Occipital lobe (tissue), 1 donor: ENCODE measurements at regions not wholly inside any gene's neighbourhood (a gene's known extent, or its start where the extent isn't known, plus 50 kb on each side); places are given as distances from the start of the nearest gene placed in this dataset.
"Not testable (repeated sequence)": the region's sequence is repeated elsewhere in the genome, so short reads cannot be mapped to it uniquely, and the experiment has no call there.

ENCODE experiments used
- DNase-seq: peaks from one replicate; lab custom pipeline; 2025; lab: John Stamatoyannopoulos, UW

- not testable (repeated sequence) for DNase-seq
Measured at GRCh38 chr5:163874912-163875311, 369.5 kb downstream of the MAT2B start.

- DNase-seq = no peak
Measured at GRCh38 chr5:163877865-163878264, 372.4 kb downstream of the MAT2B start.

DNA sequence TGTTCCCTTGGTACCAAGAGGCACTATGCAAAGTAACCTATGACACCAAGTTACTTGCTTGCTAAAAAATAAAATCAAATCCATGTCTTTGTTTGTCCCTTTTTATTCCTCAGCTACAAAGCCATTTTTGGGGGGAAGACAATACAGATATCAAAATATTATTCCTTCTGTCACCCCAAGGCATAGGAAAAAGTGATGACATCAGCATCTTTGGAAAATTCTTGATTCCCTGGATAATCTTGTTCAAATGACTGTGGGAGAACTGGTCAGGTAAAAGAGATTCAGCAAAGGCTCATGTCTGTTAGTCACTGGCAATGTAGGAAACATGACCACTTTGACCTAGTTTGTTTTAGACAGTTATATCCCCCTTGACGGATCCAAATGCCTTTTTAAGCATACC is 373.1 kb downstream of the MAT2B start:
- DNase-seq = no peak

GRCh38 chr5:163880302-163880701 is 374.9 kb downstream of the MAT2B start:
- DNase-seq = no peak

DNA sequence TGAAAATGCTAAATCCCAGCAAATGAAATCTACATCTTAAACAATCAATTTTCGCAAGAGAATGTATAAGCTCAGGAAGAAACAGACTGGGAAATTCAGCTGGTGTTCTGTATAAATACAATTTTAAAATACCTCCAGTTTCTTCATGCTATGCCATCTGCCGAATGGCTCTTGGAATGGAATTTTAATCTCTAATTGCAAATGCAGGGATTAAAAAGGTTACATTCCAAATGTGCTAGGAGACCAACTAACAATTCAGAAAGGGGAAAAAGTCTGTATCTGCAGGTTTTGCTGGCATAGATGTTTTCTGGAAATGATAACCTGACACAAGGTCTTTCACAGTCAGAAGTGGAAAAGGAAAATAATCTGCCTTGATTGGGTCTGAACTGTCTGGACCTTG is 379.7 kb downstream of the MAT2B start:
- no peak for DNase-seq

DNA sequence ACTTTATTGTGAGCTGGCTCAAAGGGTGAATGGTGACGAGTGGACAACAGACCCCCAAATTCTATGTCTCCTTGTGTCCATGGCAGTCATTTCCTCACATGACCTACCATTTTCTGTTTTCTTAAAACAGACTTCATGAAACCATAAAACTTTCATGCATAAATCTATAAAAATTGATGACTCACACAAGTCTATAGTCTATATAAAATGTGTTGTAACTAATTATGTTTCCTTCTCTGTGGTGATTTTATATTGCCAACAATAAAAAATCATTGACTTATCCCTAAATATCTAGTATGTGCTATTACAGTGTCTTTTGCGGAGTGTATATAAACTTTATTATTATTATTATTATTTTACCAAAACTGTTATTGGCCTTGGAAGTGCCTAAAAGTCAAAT is 382.4 kb downstream of the MAT2B start:
- no peak for DNase-seq

GRCh38 chr5:163888366-163888765 is 382.9 kb downstream of the MAT2B start:
- no peak for DNase-seq

DNA sequence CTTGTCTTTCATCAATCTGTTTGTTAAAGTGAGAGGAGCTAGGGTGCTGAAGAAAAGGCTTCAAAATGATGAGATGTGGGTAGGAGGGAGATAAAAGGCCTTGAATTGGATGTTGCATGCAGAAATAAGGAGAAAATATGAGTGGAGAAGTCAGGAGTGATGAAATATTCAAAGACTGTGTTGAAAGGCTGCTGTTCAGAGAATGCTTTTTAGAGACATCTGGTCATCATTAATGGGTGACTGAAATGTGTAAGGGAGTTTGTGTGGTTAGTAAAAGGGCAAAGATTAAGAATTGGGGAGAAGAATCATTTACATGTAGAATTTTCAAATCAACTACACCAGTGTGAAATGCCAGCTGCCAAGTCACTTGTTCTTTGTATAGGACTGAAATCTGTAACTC is 383.9 kb downstream of the MAT2B start:
- no peak for DNase-seq

- no peak for DNase-seq
Measured at GRCh38 chr5:163890261-163890660, 384.8 kb downstream of the MAT2B start.

DNA sequence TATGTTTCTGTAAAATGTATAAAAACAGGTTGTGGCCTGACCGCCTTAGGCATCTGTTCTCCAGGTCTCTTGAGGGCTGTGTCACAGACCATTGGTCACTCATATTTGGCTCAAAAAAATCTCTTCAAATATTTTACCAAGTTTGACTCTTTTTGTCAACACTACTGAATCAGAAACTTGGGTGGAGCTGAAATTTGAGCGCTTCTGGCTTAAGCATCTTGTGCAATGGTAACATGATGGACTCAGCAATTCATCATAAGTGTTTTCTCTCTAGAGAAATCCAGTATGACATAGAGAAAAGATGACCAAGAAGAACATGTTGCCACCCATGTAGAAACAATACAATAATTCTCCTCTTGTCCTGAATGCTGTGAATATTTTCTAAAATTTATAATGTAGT is 387.9 kb downstream of the MAT2B start:
- DNase-seq = no peak

- no peak for DNase-seq
Measured at GRCh38 chr5:163894645-163895044, 389.2 kb downstream of the MAT2B start.

DNA sequence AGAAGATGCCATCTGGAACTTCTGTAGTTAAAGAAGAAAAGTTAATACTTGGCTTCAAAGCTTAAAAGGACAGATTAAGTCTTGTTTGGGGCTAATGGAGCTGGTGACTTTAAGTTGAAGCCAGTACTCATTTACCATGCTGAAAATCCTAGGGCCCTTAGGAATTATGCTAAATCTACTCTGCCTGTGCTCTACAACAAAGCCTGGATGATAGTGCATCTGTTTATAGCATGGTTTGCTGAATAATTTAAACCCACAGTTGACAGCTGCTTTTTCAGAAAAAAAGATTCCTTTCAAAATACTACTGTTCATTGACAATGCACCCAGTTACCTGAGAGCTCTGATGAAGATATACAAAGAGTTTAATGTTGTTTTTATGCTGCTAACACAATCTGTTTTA is 393.5 kb downstream of the MAT2B start:
- no peak for DNase-seq

DNA sequence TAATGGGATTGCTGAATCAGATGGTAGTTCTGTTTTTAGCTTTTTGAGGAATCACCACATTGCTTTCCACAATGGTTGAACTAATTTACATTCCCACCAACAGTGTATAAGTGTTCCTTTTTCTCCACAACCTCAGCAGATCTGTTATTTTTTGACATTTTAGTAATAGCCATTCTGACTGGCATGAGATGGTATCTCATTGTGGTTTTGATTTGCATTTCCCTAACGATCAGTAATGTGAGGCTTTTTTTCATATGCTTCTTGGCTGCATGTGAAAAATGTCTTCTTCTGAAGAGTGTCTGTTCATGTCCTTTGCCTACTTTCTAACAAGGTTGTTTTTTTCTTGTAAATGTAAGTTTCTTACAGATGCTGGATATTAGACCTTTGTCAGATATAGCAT is 402.4 kb downstream of the MAT2B start:
- not testable (repeated sequence) for DNase-seq

DNA sequence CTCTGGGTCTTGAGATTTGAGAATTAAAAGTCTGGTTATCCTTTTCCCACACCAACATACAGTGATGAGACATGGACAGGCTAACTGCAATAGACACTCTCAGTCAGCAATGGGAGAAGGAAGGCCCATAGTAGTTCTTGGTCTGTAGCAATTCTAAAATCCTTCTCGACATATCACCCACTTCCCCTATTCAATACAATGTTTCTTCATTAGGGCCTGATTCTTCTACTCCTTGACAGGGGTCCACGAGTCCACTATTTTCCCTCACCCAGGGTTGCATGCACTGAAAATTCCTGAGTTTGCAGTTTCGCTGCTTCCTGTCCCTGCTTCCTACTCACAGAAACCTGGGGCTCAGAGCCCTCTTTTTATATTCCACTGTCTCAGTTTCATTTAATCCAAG is 402.8 kb downstream of the MAT2B start:
- no peak for DNase-seq

GRCh38 chr5:163910226-163910625 is 404.8 kb downstream of the MAT2B start:
- DNase-seq = no peak

- DNase-seq = no peak
Measured at GRCh38 chr5:163912046-163912445, 406.6 kb downstream of the MAT2B start.

DNA sequence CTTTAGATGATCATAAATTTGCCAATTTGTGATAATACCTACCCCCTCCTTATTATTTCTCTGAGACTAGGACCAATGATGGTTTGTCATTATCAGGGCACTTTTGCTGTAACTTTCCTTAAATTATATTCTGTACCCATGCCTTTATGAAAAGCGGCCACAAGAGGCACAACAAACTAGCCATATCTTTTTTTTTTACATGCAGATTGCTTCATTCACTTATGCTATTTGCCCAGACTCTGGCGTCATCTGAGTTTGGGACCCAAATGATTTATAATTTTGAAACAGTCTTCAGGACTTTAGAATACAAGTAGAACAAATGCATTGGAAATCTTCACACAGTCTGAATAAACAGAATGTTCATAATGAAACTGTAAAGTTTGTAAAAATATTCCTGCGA is 408.1 kb downstream of the MAT2B start:
- DNase-seq = no peak

DNA sequence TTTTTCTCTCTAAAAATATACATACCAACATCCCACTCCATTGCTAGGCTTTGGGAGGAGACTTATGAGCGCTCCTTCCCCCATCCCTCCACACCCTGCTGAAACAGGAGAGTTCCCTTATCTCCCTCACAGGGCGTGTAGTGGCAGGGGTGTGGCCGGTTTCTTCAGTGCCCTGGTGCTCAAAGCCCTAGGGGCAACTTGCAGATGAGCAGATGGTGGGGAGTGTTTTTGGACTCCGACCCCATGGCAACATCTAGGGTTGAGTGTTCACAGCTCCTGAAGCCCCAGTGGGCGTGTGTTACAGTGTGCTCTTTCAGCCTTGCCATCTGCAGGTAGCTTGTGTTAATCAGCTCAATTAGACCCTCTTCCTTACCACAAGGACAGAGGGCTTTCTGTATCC is 409.5 kb downstream of the MAT2B start:
- DNase-seq = no peak

GRCh38 chr5:163915481-163915961 is 410.1 kb downstream of the MAT2B start:
- no peak for DNase-seq

DNA sequence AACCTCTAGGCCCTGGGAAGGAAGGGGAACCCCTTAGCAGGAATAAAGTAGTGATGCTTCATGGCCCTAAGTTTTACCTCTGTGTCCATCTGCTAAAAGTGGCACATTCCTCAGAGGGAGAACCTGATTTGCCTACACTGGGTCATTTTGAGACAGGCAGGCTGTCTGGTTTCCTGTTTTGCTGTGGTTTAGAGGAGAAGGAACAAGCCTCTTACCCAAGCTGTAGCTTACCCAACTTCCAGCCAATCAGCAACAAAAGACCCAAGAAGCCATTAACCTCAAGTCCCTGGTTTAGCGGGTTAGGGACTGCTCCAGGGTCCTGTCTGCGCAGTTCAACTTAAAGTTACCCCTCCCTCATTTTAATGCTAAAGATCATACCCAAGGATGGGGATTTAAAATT is 411.0 kb downstream of the MAT2B start:
- DNase-seq = no peak

- DNase-seq = no peak
Measured at GRCh38 chr5:163916861-163917260, 411.4 kb downstream of the MAT2B start.

DNA sequence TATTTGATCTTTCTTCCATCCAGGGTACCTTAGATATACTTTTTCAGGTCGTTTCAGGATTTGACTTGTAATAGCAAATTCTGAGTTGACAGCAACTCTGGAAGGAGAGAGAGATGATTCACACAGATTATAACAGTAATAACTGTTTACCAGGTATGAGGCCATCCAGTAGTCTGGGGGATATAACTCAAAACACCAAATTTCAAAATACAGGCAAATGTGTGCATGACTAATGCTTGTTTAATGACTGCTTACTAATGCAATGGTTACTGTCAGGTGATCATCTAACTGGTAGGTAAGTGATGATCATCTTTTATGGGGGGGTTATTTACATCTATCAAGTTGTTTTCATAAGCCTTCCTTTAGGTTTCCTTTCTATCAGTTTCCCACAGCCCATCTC is 412.3 kb downstream of the MAT2B start:
- no peak for DNase-seq

DNA sequence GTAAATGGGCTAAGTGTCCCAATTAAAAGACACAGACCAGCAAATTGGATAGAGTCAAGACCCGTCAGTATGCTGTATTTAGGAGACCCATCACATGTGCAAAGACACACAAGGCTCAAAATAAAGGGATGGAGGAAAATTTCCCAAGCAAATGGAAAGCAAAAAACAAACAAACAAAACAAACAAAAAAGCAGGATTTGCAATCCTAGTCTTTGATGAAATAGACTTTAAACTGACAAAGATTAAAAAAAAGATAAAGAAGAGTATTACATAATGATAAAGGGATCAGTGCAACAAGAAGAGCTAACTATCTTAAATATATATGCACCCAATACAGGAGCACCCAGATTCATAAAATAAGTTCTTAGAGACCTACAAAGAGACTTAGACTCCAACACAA is 429.6 kb downstream of the MAT2B start:
- not testable (repeated sequence) for DNase-seq

GRCh38 chr5:163938595-163938994 is 433.2 kb downstream of the MAT2B start:
- no peak for DNase-seq

GRCh38 chr5:163941079-163941478 is 435.7 kb downstream of the MAT2B start:
- no peak for DNase-seq
